Coronary artery (tissue), 2 donors: ENCODE measurements at regions not wholly inside any gene's neighbourhood (a gene's known extent, or its start where the extent isn't known, plus 50 kb on each side); places are given as distances from the start of the nearest gene placed in this dataset.

Source experiments
- DNase-seq: peaks from one replicate; pipeline ENCODE4 v3.0.0-alpha.2; 2017; ENCODE audit warnings: low spot score
- H3K27ac ChIP-seq, 2 donors: fragments of 200-600 bp; sonication (generic); one replicate each; pipeline ENCODE4 v1.5.1; 2016 to 2019
- H3K4me3 ChIP-seq: fragments of 200-600 bp; sonication (generic); 2 replicates; pipeline ENCODE4 v1.5.1; 2016; ENCODE audit warnings: mild to moderate bottlenecking, moderate library complexity
- TF ChIP-seq, protein P1 (sequence below): fragments of 200-600 bp; sonication (generic); IDR thresholded peaks from one replicate; pipeline ENCODE4 v1.5.1; 2019; ENCODE audit warnings: antibody characterized with exemption

DNA sequence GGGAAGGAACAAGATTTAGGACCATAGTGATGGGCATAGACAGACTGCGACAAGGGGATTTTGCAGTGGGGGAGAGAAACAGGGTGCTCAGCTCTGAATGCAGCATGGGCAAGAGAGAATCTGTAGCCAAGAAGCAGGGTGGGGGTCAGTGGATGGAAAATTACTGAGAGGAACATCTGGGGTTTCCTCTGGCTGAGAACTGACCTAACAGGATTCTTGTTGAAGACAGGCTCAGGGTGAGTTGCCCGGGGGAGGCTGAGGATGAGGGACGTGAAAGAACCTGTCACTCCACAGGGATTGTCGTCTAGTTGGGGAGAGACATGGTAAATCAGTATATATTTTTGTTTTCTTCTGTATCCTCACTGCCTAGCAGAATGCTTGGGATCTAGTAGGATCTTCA lies 118.7 kb upstream of the PEG3 start:
- Histone ChIP-seq H3K4me3 (no peak overlapping the region), H3K27ac (no peak overlapping the region)
- TF ChIP-seq, protein P1, sequence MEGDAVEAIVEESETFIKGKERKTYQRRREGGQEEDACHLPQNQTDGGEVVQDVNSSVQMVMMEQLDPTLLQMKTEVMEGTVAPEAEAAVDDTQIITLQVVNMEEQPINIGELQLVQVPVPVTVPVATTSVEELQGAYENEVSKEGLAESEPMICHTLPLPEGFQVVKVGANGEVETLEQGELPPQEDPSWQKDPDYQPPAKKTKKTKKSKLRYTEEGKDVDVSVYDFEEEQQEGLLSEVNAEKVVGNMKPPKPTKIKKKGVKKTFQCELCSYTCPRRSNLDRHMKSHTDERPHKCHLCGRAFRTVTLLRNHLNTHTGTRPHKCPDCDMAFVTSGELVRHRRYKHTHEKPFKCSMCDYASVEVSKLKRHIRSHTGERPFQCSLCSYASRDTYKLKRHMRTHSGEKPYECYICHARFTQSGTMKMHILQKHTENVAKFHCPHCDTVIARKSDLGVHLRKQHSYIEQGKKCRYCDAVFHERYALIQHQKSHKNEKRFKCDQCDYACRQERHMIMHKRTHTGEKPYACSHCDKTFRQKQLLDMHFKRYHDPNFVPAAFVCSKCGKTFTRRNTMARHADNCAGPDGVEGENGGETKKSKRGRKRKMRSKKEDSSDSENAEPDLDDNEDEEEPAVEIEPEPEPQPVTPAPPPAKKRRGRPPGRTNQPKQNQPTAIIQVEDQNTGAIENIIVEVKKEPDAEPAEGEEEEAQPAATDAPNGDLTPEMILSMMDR, result no peak
- no peak for DNase-seq

DNA sequence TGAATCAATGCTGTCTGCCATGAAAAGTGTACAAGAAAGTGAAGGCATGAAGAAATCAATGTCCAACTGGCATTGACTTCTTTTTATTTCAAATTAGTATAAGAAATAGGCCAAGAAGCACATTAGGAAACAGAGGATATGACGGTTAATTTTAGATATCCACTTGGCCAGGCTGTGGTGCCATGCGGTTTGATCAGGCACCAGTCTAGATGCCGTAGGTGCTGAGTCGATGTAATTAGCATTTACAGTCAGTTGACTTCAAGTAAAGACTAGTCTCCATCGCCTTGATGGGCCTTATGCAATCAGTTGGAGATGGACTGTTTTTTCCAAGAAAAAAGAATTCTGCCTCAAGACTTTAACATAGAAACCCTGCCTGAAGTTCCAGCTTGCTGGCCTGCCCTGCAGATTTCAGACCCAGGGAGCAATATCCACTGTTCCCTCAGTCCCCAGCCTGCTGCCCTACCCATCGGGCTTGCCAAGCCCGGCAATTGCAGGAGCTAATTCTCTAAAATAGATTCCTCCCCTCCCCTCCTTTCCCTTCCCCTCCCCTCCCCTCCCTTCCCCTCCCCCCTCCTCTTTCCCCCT lies 120.5 kb upstream of the PEG3 start:
- H3K4me3 ChIP-seq, result no peak overlapping the region
- no peak for DNase-seq
- no peak overlapping the region for H3K27ac ChIP-seq
- TF ChIP-seq, protein P1, result no peak

DNA sequence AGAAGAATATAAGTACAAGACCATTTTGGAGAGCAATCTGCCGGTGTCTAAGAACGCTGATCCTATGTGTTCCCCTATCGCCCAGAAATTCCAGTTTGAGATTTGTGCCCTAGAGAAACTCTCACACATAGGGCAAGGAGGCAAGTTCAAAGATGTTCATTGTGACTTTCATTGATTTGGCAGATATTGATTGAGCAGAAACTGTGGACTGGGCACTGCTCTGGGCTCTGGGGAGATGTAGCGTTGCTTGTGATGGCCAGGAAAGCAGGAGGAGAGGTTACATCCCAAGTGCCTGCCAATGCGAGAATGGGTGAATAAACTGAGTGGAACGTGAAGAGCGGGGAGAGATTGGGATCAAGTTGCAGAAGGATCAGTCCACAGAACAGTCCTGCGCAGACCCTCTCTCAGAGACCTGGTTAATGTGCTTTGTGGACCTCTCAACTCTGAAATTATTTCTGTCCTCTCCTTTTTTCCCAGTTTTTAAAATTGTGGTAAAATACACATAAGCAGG lies 123.9 kb upstream of the PEG3 start:
- Histone ChIP-seq H3K4me3 (no peak overlapping the region), H3K27ac (no peak overlapping the region)
- no peak for DNase-seq
- TF ChIP-seq, protein P1, result no peak

DNA sequence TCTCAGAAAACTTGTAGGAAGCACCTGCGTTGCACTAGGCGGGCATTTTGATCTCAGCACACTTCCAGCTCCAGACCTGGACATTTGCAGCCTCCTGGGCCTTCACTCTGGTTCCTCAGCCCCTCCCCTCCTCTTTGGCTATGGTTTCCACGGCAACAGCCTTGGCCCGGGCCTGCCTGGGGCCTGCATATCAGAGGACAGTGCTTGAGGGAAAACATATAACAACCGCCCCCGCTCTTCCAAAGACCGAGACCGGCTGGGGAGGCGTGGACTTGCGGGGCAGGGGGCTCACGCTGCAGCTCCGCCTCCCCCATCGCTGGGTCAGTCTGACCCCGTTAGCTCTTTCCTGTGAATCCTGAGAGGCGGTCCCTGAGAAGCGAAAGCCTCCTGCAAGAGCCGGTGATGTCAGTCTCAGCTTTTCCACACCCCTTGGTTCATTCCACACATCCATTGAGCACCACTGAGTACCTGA lies 125.7 kb upstream of the PEG3 start:
- Histone ChIP-seq H3K4me3 (no peak overlapping the region), H3K27ac (no peak overlapping the region)
- TF ChIP-seq, protein P1, result no peak
- DNase-seq, result no peak

DNA sequence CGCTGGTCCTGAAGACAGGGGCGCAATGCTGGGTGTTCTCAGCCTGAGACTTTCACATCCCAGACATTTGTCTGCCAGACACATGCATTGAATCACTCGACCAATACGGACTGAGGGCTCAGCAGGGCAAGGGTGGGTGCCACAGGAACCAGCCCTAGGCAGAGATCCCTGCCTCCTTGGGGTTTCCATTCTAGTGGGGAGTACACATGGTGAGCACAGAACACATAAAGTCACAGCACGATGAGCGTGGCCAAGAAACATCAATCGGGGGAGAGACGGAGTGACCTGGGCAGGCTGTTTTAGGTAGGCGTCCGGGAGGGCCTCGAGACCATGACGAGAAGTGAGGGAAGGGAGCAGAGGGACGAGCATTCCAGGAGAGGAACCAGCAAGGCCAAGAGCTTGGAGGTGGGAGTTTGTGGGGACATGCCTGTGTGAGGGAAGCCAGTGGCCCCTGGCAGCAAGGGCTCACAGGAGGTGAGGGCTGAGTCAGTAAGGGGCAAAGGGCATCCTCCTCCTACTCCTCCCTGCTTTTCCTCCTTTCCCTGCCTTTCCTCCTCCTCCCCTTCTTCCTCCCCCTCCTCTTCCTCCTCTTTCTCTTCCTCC lies 126.3 kb upstream of the PEG3 start:
- H3K27ac ChIP-seq, result no peak overlapping the region
- DNase-seq, result no peak
- H3K4me3 ChIP-seq, result no peak overlapping the region
- TF ChIP-seq, protein P1, result no peak

DNA sequence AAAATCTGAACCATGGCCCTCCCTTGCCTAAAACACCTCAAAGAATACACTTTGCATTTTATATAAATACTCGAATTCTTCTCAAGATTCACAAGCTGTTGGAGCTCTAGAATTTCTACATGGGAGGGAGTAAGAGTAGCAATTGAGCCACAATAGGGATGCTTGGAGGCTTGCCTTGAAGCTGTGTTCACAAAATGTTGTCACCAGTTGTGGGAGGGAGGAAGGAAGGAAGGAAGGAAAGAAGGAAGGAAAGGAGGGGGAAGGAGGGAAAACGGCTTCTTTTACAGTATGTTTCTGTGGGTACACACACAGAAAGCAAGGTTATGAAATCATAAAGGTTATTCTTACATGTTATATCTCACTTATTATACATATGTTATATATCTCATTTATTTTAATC lies 128.6 kb upstream of the PEG3 start:
- TF ChIP-seq, protein P1, result no peak
- Histone ChIP-seq H3K27ac (no peak overlapping the region), H3K4me3 (no peak overlapping the region)
- DNase-seq, result no peak

DNA sequence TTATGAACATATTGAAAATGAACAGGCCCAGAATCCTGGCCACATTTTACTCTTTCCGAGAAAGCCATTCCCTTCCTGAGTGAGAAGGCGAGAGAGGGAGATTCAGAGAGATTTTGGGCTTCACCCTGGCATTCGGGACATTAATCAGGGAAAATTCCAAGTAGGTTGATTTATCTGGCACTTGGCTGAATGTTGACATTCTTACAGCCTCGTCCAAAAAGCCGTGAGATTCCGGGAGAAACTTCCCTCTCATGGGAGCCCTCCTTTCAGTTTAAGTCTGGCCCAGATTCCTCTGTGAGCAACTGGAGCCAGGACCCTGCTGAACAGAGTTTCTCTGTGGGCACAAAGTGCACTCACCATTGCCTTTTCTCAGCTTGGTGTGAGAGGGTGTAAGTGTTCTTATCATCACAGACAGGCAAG lies 129.2 kb upstream of the PEG3 start:
- Histone ChIP-seq H3K4me3 (no peak overlapping the region), H3K27ac (no peak overlapping the region)
- no peak for DNase-seq
- TF ChIP-seq, protein P1, result no peak
